Transverse colon (tissue), 4 donors: ENCODE measurements at regions not wholly inside any gene's neighbourhood (a gene's known extent, or its start where the extent isn't known, plus 50 kb on each side); places are given as distances from the start of the nearest gene placed in this dataset.

Experiments
- EP300 ChIP-seq: sonication (generic); formaldehyde crosslinking; IDR thresholded peaks from one replicate; pipeline ENCODE4 v1.6.1; 2017; ENCODE audit warnings: antibody characterized with exemption, low read depth
- POLR2A ChIP-seq: fragments of 450-650 bp; IDR thresholded peaks from one replicate; pipeline ENCODE4 v1.6.1; 2016; ENCODE audit warnings: antibody characterized with exemption, mild to moderate bottlenecking, moderate library complexity
- POLR2AphosphoS5 ChIP-seq, 3 donors: sonication (generic); formaldehyde crosslinking; IDR thresholded peaks; one replicate each; pipeline ENCODE4 v1.6.1; 2016; ENCODE audit warnings: antibody characterized with exemption in 3 of 3
- TF ChIP-seq, protein P1 (sequence below), 5 experiments: fragments of 200-600 bp in 3 of 5; fragments of 450-650 bp in 2 of 5; sonication (generic) in 3 of 5; IDR thresholded peaks; 1 replicate in 2 of 5; 2 replicates in 3 of 5; pipeline ENCODE4 v1.5.1; 2016 to 2017; ENCODE audit warnings: antibody characterized with exemption in 5 of 5, inconsistent platforms in 3 of 5, mild to moderate bottlenecking in 2 of 5, moderate library complexity in 1 of 5

DNA sequence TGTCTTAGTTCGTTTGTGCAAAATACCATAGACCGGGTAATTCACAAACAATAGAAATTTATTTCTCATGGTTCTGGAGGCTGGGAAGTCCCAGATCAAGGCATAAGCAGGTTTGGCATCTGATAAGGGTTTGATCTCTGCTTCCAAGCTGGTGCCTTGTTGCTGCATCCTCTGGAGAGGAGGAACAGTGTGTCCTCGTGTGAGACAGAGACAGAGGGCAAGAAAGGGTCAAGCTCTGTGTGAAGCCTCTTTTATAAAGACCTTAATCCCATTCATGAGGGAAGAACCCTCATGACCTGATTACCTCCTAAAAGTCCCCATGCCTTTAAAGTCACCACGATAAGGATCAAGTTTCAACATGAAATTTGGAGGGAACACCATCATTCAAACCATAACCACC lies 55.8 kb upstream of the TANC2 start:
- TF ChIP-seq POLR2A (no peak), POLR2AphosphoS5 (IDR thresholded peaks at IDR 0.05) (no peak), EP300 (no peak)
- TF ChIP-seq, protein P1, sequence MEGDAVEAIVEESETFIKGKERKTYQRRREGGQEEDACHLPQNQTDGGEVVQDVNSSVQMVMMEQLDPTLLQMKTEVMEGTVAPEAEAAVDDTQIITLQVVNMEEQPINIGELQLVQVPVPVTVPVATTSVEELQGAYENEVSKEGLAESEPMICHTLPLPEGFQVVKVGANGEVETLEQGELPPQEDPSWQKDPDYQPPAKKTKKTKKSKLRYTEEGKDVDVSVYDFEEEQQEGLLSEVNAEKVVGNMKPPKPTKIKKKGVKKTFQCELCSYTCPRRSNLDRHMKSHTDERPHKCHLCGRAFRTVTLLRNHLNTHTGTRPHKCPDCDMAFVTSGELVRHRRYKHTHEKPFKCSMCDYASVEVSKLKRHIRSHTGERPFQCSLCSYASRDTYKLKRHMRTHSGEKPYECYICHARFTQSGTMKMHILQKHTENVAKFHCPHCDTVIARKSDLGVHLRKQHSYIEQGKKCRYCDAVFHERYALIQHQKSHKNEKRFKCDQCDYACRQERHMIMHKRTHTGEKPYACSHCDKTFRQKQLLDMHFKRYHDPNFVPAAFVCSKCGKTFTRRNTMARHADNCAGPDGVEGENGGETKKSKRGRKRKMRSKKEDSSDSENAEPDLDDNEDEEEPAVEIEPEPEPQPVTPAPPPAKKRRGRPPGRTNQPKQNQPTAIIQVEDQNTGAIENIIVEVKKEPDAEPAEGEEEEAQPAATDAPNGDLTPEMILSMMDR (IDR thresholded peaks at IDR 0.05) = no peak
